Hepatic stellate cell (primary cell): ENCODE measurements at regions not wholly inside any gene's neighbourhood (a gene's known extent, or its start where the extent isn't known, plus 50 kb on each side); places are given as distances from the start of the nearest gene placed in this dataset.

Experiments used
- DNase-seq: peaks from one replicate; pipeline ENCODE4 v3.0.0; 2011; ENCODE audit warnings: low spot score

- no peak for DNase-seq
Measured at GRCh38 chr6:10048370-10049297, 366.2 kb downstream of the TFAP2A start.

- DNase-seq = no peak
Measured at GRCh38 chr6:10042280-10042679, 372.6 kb downstream of the TFAP2A start.

DNA sequence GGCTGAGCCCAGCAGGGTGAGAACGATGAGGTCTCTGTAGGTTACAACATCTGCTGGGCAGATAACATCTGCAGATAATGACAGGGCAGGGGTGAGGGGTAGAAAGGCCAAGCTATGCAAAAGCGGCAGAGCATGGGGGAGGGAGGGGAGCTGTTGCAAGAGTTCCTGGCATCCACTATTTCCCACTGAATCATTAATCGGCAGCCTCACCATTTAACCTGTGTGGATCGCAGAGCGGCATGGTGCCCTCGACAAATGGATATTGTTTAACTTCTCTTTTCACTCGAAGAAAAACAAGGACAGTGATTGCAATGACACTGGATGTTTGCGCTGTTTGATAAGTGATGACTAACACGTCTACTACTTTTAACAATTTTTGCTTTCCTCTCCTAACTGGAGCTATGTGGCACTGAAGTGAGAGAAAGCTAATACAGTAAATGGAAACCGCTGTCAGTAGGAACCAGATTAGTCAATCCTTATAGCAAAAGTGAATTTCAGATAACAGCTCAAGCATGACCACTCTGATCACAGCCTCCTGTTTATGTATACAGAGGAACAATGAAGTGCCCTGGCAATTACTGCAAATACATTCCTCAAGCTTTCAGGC lies 381.5 kb downstream of the TFAP2A start:
- DNase-seq = no peak

DNA sequence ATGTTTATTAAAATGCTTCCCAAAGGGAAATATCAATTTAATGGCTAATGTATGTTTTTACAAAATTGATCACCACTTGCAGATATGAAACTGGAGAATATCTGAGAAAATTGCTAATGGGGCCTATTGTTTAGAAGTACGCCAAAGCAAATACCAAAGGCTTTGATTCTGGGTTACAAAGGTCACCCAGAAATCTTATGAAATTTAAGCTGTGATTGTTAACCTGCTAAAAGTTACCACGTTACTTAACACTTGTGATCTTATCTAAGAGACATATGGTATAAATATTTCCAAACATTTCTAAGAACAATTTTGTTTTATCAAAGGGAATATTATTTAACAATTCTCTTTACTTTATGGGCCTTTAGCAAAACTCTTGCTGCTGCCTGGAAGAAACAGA lies 383.3 kb downstream of the TFAP2A start:
- DNase-seq = no peak

DNA sequence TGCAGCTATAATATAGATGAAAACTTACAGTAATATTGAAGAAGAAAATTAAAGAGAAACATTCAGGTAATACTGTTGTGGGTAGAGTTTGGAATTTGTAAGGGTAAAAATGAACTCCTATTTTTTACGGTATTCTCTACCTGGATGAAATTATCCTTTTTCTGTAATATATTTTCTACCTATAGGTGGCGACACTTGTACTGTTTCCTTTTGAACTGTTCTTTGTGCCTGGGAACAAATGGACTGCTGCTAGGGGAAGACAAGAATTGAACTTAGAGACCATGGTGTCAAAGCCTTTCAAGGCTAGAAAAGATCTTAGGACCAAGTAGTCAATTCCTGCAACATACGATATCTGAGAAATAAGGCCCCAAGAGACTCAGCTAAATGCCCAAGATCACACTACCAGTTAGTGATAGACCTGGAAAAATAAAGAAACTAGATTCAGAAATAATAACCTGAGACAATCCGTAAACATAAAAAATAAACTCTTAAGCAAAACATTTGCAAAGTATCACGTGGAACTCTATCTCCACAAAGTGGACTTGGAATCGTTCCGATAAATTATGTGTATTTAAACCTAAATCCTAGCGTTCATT lies 383.8 kb downstream of the TFAP2A start:
- DNase-seq = no peak

GRCh38 chr6:10028222-10028621 lies 386.7 kb downstream of the TFAP2A start:
- no peak for DNase-seq

DNA sequence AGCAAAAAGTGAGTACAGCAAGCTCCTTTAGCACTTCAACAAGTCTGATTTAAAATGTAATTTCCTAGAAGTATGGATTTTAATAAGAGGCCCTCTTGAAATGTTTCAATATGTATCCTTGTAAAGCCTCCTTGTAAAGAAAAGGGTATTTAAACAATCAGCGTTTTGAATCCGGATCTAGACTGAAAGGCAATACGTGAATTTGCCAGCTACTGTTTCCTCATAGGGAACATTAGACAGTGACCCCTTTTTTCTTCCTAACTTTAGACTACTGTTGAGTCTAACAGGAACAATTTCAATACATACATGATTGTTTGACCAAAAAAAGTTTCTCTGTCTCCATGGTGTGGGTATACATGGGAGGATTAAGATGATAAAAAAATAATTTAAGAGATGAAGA lies 395.0 kb downstream of the TFAP2A start:
- no peak for DNase-seq

DNA sequence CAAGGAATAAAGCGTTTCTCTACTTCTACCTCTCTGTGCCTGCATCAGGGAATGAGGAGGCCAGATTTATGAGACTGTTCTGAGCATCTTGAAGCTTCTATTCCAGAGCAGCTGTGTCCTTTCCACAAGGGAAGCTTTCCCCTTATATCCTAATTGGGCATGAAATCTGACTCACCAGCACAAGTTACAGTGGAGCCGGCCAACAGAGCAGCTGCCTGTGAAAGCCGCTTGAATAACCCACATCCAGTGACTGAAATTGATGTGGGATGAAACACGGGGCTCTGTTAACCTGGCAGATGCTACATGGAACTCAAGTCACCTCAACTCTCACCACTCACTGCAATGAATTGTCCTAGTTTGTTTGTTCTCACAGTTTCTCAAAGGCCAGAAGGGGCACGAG lies 400.3 kb downstream of the TFAP2A start:
- DNase-seq = no peak

DNA sequence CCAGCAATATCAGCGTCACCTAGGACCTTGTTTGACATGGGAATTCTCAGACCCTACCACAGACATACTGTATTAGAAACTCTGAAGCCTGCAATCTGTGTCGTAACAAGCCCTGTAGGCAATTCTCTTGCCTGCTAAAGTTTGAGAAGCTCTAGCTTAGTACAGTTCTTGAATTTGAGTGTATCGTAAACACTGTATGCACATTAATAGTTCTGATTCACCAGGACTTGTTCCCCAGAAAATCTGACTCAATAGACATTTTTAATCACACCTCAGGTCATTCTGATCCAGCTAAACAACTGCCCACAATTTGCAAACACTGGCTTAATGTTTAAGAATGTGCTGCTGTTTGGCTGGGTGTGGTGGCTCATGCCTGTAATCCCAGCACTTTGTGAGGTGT lies 414.3 kb downstream of the TFAP2A start:
- no peak for DNase-seq

DNA sequence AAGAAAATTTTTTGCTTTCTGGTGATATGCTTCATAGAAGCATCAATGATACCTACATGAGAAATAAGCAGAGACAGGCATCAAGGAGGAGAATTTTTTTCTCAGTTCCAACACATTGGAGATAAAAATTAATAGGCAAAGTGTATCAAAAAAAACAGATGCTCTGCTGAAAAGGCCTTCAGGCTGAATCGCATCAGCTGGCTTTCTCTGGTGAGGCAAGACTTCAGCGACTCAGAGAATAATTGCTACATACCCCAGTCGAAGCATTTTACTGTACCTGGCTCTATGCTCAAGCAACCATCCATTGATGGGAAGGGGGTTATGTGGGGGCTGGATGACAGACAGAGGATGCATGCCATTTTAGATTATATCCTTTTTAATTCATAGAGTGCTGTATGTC lies 415.1 kb downstream of the TFAP2A start:
- no peak for DNase-seq

GRCh38 chr6:9986273-9986672 lies 428.6 kb downstream of the TFAP2A start:
- DNase-seq = no peak

- no peak for DNase-seq
Measured at GRCh38 chr6:9985481-9985880, 429.4 kb downstream of the TFAP2A start.

- DNase-seq = no peak
Measured at GRCh38 chr6:9984607-9985006, 430.3 kb downstream of the TFAP2A start.

DNA sequence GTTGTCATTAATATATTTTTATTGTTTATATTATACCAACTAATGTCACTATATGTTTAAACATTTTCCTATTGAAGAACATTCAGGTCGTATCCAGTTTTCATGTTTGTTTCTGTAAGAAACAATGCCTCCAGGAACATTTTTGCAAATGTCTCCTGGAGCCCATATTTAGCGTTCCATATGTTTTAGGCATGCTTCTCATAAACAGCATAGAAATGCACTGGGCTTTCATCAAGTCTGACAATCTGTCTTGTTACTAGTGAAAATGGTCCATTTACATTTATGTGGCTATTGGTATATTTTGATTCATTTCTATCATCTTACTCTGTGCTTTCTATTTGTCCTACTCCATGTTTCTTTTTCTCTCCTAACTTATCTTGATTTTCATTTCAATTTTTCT lies 431.7 kb downstream of the TFAP2A start:
- no peak for DNase-seq

DNA sequence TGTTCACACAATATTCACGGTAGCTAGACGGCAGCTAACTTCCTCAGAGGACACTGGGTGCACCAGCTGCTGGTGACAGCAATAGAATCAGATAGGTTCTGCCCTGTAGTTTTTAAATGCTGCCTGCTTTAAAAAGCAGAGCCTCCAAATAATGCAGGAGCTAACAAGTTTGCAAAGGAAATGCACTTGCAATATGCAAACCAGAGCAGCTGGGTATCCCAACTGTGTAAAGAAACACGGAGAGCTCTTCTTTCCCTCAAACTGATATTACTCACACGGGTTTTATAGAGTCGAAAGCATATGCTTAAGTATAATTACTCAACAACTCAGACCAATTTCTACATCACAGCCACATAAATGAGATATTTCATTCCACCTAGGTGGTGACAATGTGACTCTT lies 432.7 kb downstream of the TFAP2A start:
- DNase-seq = no peak

DNA sequence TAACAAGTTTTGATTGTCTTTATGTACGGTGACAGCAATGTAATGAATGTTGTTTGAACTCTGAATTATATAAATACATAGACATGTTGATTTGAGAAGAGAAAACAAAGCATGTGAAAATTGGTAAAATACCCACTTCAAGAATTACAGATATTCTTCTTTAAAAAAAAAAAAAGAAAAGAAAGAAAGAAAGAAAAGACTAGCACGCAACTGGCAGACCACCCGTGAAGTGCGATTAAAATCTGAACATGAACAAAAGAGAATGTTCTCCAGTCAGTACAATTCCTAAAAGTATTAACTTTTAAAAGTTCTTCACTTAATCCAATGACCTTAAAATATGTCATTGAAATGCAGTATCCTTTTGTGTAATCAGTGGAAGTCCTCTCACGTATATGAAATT lies 434.9 kb downstream of the TFAP2A start:
- DNase-seq = no peak

GRCh38 chr6:9978480-9978879 lies 436.4 kb downstream of the TFAP2A start:
- no peak for DNase-seq

DNA sequence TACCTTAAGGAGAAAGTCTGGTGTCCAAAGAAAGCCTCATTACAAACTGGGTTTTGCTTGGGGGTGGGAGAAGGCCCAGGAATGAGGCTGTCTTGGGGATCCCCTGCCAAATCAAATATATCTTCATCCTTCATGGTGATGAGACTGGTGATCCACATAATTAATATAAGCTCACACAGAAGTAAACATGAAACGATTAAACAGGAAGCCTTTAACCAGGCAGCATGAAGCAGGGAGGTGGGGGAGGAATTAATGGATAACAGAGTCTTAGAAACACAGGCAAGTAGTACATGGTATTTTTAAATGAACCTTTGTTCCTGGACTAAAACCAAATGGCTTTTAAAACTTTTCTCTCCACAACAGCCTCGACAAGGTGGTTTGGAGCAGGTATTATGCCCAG lies 437.5 kb downstream of the TFAP2A start:
- no peak for DNase-seq

DNA sequence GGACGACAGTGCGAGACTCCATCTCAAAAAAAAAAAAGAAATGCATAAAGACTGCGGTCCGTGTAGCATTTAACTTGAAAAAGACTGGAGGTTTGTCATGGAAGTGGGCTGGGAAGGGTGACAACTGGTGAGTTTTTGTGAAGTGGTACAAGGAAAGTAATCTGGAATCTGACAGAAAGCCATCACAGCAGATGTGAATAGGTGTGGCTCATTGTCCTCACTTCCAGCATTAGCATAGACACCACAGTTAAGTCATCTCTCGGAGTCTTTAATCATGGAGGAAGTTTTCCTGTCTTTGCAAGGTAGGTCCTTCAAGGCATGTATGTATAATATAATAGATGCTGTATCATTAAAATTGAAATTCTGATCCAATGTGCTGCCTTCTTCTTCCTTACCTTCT lies 453.2 kb downstream of the TFAP2A start:
- DNase-seq = no peak

DNA sequence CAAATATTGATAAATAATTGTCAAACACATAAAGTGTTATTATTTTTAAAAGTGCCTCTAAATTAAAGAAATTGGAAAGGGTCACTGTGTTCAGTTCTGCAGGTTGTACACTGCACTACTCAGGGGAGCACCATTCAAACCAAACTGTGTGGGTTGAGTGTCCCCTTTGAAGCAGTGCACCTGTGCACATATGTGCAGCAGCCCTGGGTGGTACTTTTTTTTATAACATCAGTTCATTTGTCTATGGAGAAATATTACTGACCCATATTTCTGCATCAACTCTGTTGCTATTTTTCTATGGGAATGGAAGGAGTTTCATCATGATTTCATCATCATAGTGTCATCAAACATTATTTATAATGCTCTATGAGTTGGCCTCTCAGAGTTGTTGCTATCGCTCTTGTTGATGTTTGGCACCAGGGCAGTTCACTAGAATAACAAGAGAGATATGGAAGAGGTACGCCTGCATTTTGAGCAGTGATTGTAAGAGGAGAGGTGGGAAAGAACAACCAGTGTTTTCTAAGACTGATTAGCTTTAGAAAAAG lies 457.6 kb downstream of the TFAP2A start:
- no peak for DNase-seq

- no peak for DNase-seq
Measured at GRCh38 chr6:9948678-9949077, 466.2 kb downstream of the TFAP2A start.

DNA sequence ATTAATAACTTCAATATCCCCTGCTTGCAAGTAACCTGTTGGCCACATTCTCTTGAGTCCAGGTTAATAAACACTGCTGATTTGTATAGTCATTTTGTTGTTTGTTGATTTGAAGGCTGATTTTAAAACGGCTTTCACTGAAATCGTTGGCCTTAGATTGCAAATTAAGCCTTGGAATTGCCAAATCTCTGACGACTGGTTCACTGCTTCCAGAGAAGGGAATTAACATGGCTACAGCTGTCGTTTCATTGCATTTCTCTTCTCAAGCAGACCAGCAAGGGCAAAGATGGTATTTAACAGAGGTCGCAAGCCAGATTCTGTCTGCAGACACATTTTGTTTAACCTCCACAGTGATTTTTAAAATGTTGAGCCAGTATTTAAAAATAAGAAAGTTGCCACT lies 470.9 kb downstream of the TFAP2A start:
- DNase-seq = no peak

GRCh38 chr6:9943026-9943425 lies 471.8 kb downstream of the TFAP2A start:
- no peak for DNase-seq
